ENCODE measurements at regions not wholly inside any gene's neighbourhood (a gene's known extent, or its start where the extent isn't known, plus 50 kb on each side); places are given as distances from the start of the nearest gene placed in this dataset.

GRCh38 chr9:130782886-130783530 lies 52.0 kb upstream of the ABL1 start:
- DNase-seq: no peak

- DNase-seq: no peak
Measured at GRCh38 chr9:130785053-130785452, 50.0 kb upstream of the ABL1 start.
